AG04450 (cell line): ENCODE measurements at regions not wholly inside any gene's neighbourhood (a gene's known extent, or its start where the extent isn't known, plus 50 kb on each side); places are given as distances from the start of the nearest gene placed in this dataset.

Source experiments
- CTCF ChIA-PET: fragments of 300-600, 350-600 bp; formaldehyde crosslinking; extraction: SDS; loops from one replicate; lab custom pipeline; 2022; ENCODE audit warnings: antibody characterized with exemption, inconsistent platforms; lab: Charles Lee
- POLR2A ChIA-PET: fragments of 350-600 bp; formaldehyde crosslinking; extraction: SDS; loops from one replicate; lab custom pipeline; 2021; ENCODE audit warnings: antibody characterized with exemption, inconsistent platforms; lab: Yijun Ruan, JAX
- DNase-seq: peaks from one replicate; pipeline ENCODE4 v3.0.0-alpha.2; 2011; ENCODE audit warnings: low read depth, low spot score
- H3K27ac ChIP-seq: one replicate; pipeline ENCODE4 v1.5.1; 2012; ENCODE audit warnings: low read depth, low read length, control low read depth
- H3K27me3 ChIP-seq: one replicate; pipeline ENCODE4 v1.6.0; 2012; ENCODE audit warnings: low read length; ENCODE audit not compliant: control insufficient read depth, insufficient read depth
- H3K4me3 ChIP-seq: 2 replicates; pipeline ENCODE4 v1.5.1; 2011; ENCODE audit warnings: mild to moderate bottlenecking, low read depth, low read length, control low read depth
- H3K9me3 ChIP-seq: 2 replicates; pipeline ENCODE4 v1.5.1; 2012; ENCODE audit warnings: low read length; ENCODE audit not compliant: control insufficient read depth, insufficient read depth
- CTCF ChIP-seq: IDR thresholded peaks from 2 replicates; pipeline ENCODE4 v1.5.1; 2011; ENCODE audit warnings: low read depth, low read length, control low read depth, inconsistent platforms

- no peaks in the 10 kb centered on the region; the same call in 1 of the 2 replicates for H3K9me3 ChIP-seq
- ChIA-PET CTCF (no interaction called here), POLR2A (no interaction called here)
- TF ChIP-seq CTCF: no peak
- H3K27ac ChIP-seq: no peak overlapping the region
- no peak for DNase-seq
- H3K27me3 ChIP-seq: no peaks in the 10 kb centered on the region
- H3K4me3 ChIP-seq: no peak overlapping the region
Observed at GRCh38 chr2:188065386-188065785, 226.3 kb upstream of the GULP1 start.

GRCh38 chr2:188068093-188068492 is 223.6 kb upstream of the GULP1 start:
- no peak overlapping the region for H3K27ac ChIP-seq
- no peak overlapping the region for H3K4me3 ChIP-seq
- POLR2A ChIA-PET: no interaction called here
- CTCF ChIA-PET: no interaction called here
- H3K27me3 ChIP-seq: no peaks in the 10 kb centered on the region
- no peak for TF ChIP-seq CTCF
- DNase-seq: no peak
- H3K9me3 ChIP-seq: no peaks in the 10 kb centered on the region; the same call in 1 of the 2 replicates

GRCh38 chr2:188076149-188077056 is 215.3 kb upstream of the GULP1 start:
- no peaks in the 10 kb centered on the region for H3K9me3 ChIP-seq
- POLR2A ChIA-PET: no interaction called here
- no peak for DNase-seq
- H3K27me3 ChIP-seq: no peaks in the 10 kb centered on the region
- CTCF ChIA-PET: interaction anchor here (1.4 kb wide), 1 partner anchor 14 kb away, joined by 3 read pairs; no protein-coding TSS in a partner anchor
- no peak overlapping the region for H3K4me3 ChIP-seq
- no peak for TF ChIP-seq CTCF
- no peak overlapping the region for H3K27ac ChIP-seq

GRCh38 chr2:188077757-188078156 is 213.9 kb upstream of the GULP1 start:
- no peak for DNase-seq
- Histone ChIP-seq H3K4me3 (no peak overlapping the region), H3K27ac (no peak overlapping the region), H3K9me3 (no peaks in the 10 kb centered on the region), H3K27me3 (no peaks in the 10 kb centered on the region)
- ChIA-PET POLR2A (no interaction called here), CTCF (interaction anchor here (1.5 kb wide), 1 partner anchor 435 kb away, joined by 4 read pairs; no protein-coding TSS in a partner anchor)
- TF ChIP-seq CTCF: no peak

- Histone ChIP-seq H3K27me3 (no peaks in the 10 kb centered on the region), H3K27ac (no peak overlapping the region), H3K9me3 (no peaks in the 10 kb centered on the region), H3K4me3 (no peak overlapping the region)
- DNase-seq: no peak
- CTCF ChIA-PET: interaction anchor here (0.6 to 1.5 kb wide), 2 partner anchors 233 to 434 kb away, joined by 3 to 4 read pairs; no protein-coding TSS in a partner anchor
- no peak for TF ChIP-seq CTCF
- POLR2A ChIA-PET: no interaction called here
Observed at GRCh38 chr2:188078534-188078933, 213.1 kb upstream of the GULP1 start.
